Karpas-422 (cell line): ENCODE measurements at regions not wholly inside any gene's neighbourhood (a gene's known extent, or its start where the extent isn't known, plus 50 kb on each side); places are given as distances from the start of the nearest gene placed in this dataset. TPM values are rescaled to one million over a fixed set of nuclear protein-coding genes. Genes with fewer than 3 reads are reported as not detected.

Experiments
- small RNA-seq: library from RNA; depleted of rRNA; stranded (forward); fragments of <200 nt; gene quantifications from one replicate; pipeline ENCODE3, GENCODE V24; 2014

Small RNA genes lying in the stretch of these regions (small RNA-seq; reads per million reads assigned to genes)
- gene AC113347.2, result not detected
- not detected for gene AC113347.3
- gene RNU4-43P, result not detected
